ENCODE measurements at regions not wholly inside any gene's neighbourhood (a gene's known extent, or its start where the extent isn't known, plus 50 kb on each side); places are given as distances from the start of the nearest gene placed in this dataset.
A peak's percentile ranks its signal among the peaks of the same experiment; 100 is the strongest.

GRCh38 chr1:57848406-57848805, 424.5 kb upstream of the DAB1 start:
- TF ChIP-seq CTCF (IDR thresholded peaks at IDR 0.05; ENCODE audit: low read length, missing control alignments), result no peak
- DNase-seq (ENCODE audit: low read depth), result peak; percentile 17
- H3K4me3 ChIP-seq (replicated peaks; ENCODE audit: low read depth, low read length), result no peak overlapping the region

- no peak for TF ChIP-seq CTCF (IDR thresholded peaks at IDR 0.05; ENCODE audit: low read length, missing control alignments)
- no peak overlapping the region for H3K4me3 ChIP-seq (replicated peaks; ENCODE audit: low read depth, low read length)
- peak; percentile 42 for DNase-seq (ENCODE audit: low read depth)
Measured at GRCh38 chr1:57845041-57845440, 421.2 kb upstream of the DAB1 start.

GRCh38 chr1:57844382-57844980, 420.6 kb upstream of the DAB1 start:
- TF ChIP-seq CTCF (IDR thresholded peaks at IDR 0.05; ENCODE audit: low read length, missing control alignments), result no peak
- no peak for DNase-seq (ENCODE audit: low read depth)
- no peak overlapping the region for H3K4me3 ChIP-seq (replicated peaks; ENCODE audit: low read depth, low read length)

- no peak for TF ChIP-seq CTCF (IDR thresholded peaks at IDR 0.05; ENCODE audit: low read length, missing control alignments)
- no peak overlapping the region for H3K4me3 ChIP-seq (replicated peaks; ENCODE audit: low read depth, low read length)
- DNase-seq (ENCODE audit: low read depth), result peak; percentile 52
Measured at GRCh38 chr1:57843760-57844159, 419.9 kb upstream of the DAB1 start.

GRCh38 chr1:57839526-57839925, 415.7 kb upstream of the DAB1 start:
- H3K4me3 ChIP-seq (replicated peaks; ENCODE audit: low read depth, low read length), result no peak overlapping the region
- DNase-seq (ENCODE audit: low read depth), result no peak
- no peak for TF ChIP-seq CTCF (IDR thresholded peaks at IDR 0.05; ENCODE audit: low read length, missing control alignments)

GRCh38 chr1:57839067-57839466, 415.2 kb upstream of the DAB1 start:
- no peak overlapping the region for H3K4me3 ChIP-seq (replicated peaks; ENCODE audit: low read depth, low read length)
- DNase-seq (ENCODE audit: low read depth), result peak; percentile 6
- TF ChIP-seq CTCF (IDR thresholded peaks at IDR 0.05; ENCODE audit: low read length, missing control alignments), result no peak

GRCh38 chr1:57835620-57836019, 411.8 kb upstream of the DAB1 start:
- no peak overlapping the region for H3K4me3 ChIP-seq (replicated peaks; ENCODE audit: low read depth, low read length)
- no peak for TF ChIP-seq CTCF (IDR thresholded peaks at IDR 0.05; ENCODE audit: low read length, missing control alignments)
- no peak for DNase-seq (ENCODE audit: low read depth)
